DOHH2 (cell line): ENCODE measurements at regions not wholly inside any gene's neighbourhood (a gene's known extent, or its start where the extent isn't known, plus 50 kb on each side); places are given as distances from the start of the nearest gene placed in this dataset.

Source experiments
- CTCF ChIP-seq: fragments of 200-600 bp; sonication (generic); IDR thresholded peaks from one replicate; pipeline ENCODE4 v1.5.1; 2014; ENCODE audit warnings: antibody characterized with exemption, mild to moderate bottlenecking, low read depth, low read length; ENCODE audit not compliant: poor library complexity, severe bottlenecking
- EZH2phosphoT487 ChIP-seq: fragments of 200-600 bp; sonication (generic); IDR thresholded peaks from 2 replicates; pipeline ENCODE4 v1.6.1; 2017; ENCODE audit warnings: borderline replicate concordance, mild to moderate bottlenecking, antibody characterized with exemption, low read length, moderate library complexity, mixed read lengths

GRCh38 chr20:19125508-19125907 is 86.9 kb upstream of the SLC24A3 start:
- TF ChIP-seq CTCF (no peak), EZH2phosphoT487 (no peak)
